GM18870 (cell line): ENCODE measurements at regions not wholly inside any gene's neighbourhood (a gene's known extent, or its start where the extent isn't known, plus 50 kb on each side); places are given as distances from the start of the nearest gene placed in this dataset.
"Not testable (repeated sequence)": the region's sequence is repeated elsewhere in the genome, so short reads cannot be mapped to it uniquely, and the experiment has no call there.

Source experiments
- ATAC-seq: cut with Tn5 transposase; IDR thresholded peaks from one replicate; pipeline ENCODE4 v1.9.1; 2021; ENCODE audit warnings: moderate library complexity; ENCODE audit not compliant: unreplicated experiment

GRCh38 chr4:130038540-130038939, 942.6 kb downstream of the C4orf33 start:
- ATAC-seq, result not testable (repeated sequence)

GRCh38 chr4:130043732-130044160, 947.8 kb downstream of the C4orf33 start:
- peak; percentile 93 for ATAC-seq

- ATAC-seq, result no peak
Observed at GRCh38 chr4:130044788-130045531, 949.0 kb downstream of the C4orf33 start.

- no peak for ATAC-seq
Observed at GRCh38 chr4:130053723-130054122, 957.8 kb downstream of the C4orf33 start.

GRCh38 chr4:130054908-130055307, 959.0 kb downstream of the C4orf33 start:
- no peak for ATAC-seq

- peak; percentile 71 for ATAC-seq
Observed at GRCh38 chr4:130056286-130056685, 960.3 kb downstream of the C4orf33 start.

- no peak for ATAC-seq
Observed at GRCh38 chr4:130064471-130064870, 968.5 kb downstream of the C4orf33 start.

GRCh38 chr4:130067419-130067818, 971.5 kb downstream of the C4orf33 start:
- no peak for ATAC-seq

- no peak for ATAC-seq
Observed at GRCh38 chr4:130068072-130068471, 972.1 kb downstream of the C4orf33 start.

GRCh38 chr4:130071746-130072145, 975.8 kb downstream of the C4orf33 start:
- ATAC-seq, result no peak

GRCh38 chr4:130073145-130073790, 977.3 kb downstream of the C4orf33 start:
- ATAC-seq, result no peak

GRCh38 chr4:130074096-130074495, 978.1 kb downstream of the C4orf33 start:
- no peak for ATAC-seq

GRCh38 chr4:130077275-130077674, 981.3 kb downstream of the C4orf33 start:
- no peak for ATAC-seq

- ATAC-seq, result not testable (repeated sequence)
Observed at GRCh38 chr4:130079027-130079426, 983.1 kb downstream of the C4orf33 start.

GRCh38 chr4:130080872-130081451, 985.0 kb downstream of the C4orf33 start:
- no peak for ATAC-seq

- no peak for ATAC-seq
Observed at GRCh38 chr4:130090427-130090826, 994.5 kb downstream of the C4orf33 start.

- ATAC-seq, result no peak
Observed at GRCh38 chr4:130092187-130093015, 996.4 kb downstream of the C4orf33 start.

- no peak for ATAC-seq
Observed at GRCh38 chr4:130099105-130099504, 1003.2 kb downstream of the C4orf33 start.

- peak; percentile 62 for ATAC-seq
Observed at GRCh38 chr4:130110189-130110588, 1014.2 kb downstream of the C4orf33 start.

- ATAC-seq, result peak; percentile 10
Observed at GRCh38 chr4:130110770-130111169, 1014.8 kb downstream of the C4orf33 start.

GRCh38 chr4:130124066-130124465, 1028.1 kb downstream of the C4orf33 start:
- ATAC-seq, result no peak
